Ovary (tissue), 7 donors: ENCODE measurements at regions not wholly inside any gene's neighbourhood (a gene's known extent, or its start where the extent isn't known, plus 50 kb on each side); places are given as distances from the start of the nearest gene placed in this dataset. TPM values are rescaled to one million over a fixed set of nuclear protein-coding genes. Genes with fewer than 3 reads are reported as not detected.

ENCODE experiments used
- DNase-seq, 5 donors: peaks; one replicate each; pipeline ENCODE4 v3.0.0-alpha.2; 2019 to 2020
- H3K27ac ChIP-seq, 2 donors: fragments of 200-600 bp; one replicate each; pipeline versions ENCODE4 v1.5.1 to v1.8.0; 2019 to 2022
- H3K27me3 ChIP-seq: fragments of 200-600 bp; one replicate; pipeline ENCODE4 v1.8.0; 2022
- H3K36me3 ChIP-seq: fragments of 200-600 bp; sonication (generic); one replicate; pipeline ENCODE4 v1.5.1; 2019
- H3K4me1 ChIP-seq: one replicate; pipeline ENCODE4 v1.8.1; 2013; ENCODE audit warnings: mild to moderate bottlenecking, moderate library complexity; ENCODE audit not compliant: insufficient read depth
- H3K4me3 ChIP-seq: fragments of 200-600 bp; sonication (generic); one replicate; pipeline ENCODE4 v1.5.1; 2017
- H3K9me3 ChIP-seq, 2 donors: fragments of 200-600 bp in 1 of 2; sonication (generic) in 1 of 2; one replicate each; pipeline versions ENCODE4 v1.5.1 to v1.8.1; 2013 to 2019; ENCODE audit warnings: mild to moderate bottlenecking in 1 of 2, moderate library complexity in 1 of 2
- EP300 ChIP-seq: sonication (generic); formaldehyde crosslinking; IDR thresholded peaks from one replicate; pipeline ENCODE4 v1.6.1; 2017; ENCODE audit warnings: antibody characterized with exemption
- POLR2A ChIP-seq: fragments of 450-650 bp; IDR thresholded peaks from one replicate; pipeline ENCODE4 v1.6.1; 2017; ENCODE audit warnings: antibody characterized with exemption, mild to moderate bottlenecking, moderate library complexity
- WGBS, 3 donors: extraction: QIAGEN DNeasy Blood & Tissue Kit in 1 of 3; methylation state at CpG; one replicate each; pipeline versions ENCODE4 v1.1.5 to v1.1.7; 2013 to 2017; 5-methylcytosine and 5-hydroxymethylcytosine counted together
- intact Hi-C, 4 donors: fragments of 100-400 bp; cut with DNase I; formaldehyde crosslinking; loops; one replicate each; pipeline versions ENCODE4 v1.11.0 to v1.15.1; 2022 to 2023
- small RNA-seq: library from RNA; depleted of rRNA; stranded (forward); fragments of <200 nt; gene quantifications from one replicate; pipeline ENCODE3, GENCODE V24; 2016
- TF ChIP-seq, protein P1 (sequence below), 3 donors: fragments of 450-650 bp in 2 of 3; fragments of 200-600 bp in 1 of 3; IDR thresholded peaks; one replicate each; pipeline versions ENCODE4 v1.5.1 to v1.8.0; 2016 to 2022; ENCODE audit warnings: antibody characterized with exemption in 3 of 3, mild to moderate bottlenecking in 1 of 3
- donor health status: DM: no; HTN: no; CAD: no; lungs with moderate emphysema.
- donor health status: DM: no; HTN: no; CAD: no.
- donor health status: Bipolar disorder and iron deficiency.
- donor health status: DM: no; HTN: no; CAD: no.
- donor health status: DM: yes; HTN: yes; CAD: no.

GRCh38 chr4:110250023-110250387, 51.6 kb upstream of the ELOVL6 start:
- 62 to 69% (median 63%) methylated on average over 5 of the region's 5 CpGs for WGBS, 3 donors
- intact Hi-C loops, result no loop called here
- Histone ChIP-seq H3K4me1 (no peaks in the 10 kb centered on the region), H3K27me3 (no peaks in the 10 kb centered on the region), H3K36me3 (no peaks in the 10 kb centered on the region), H3K9me3 (no peaks in the 10 kb centered on the region), H3K4me3 (no peak overlapping the region), H3K27ac (no peak overlapping the region)
- DNase-seq, result no peak
- TF ChIP-seq EP300, result no peak
- no peak for TF ChIP-seq POLR2A
- TF ChIP-seq, protein P1, sequence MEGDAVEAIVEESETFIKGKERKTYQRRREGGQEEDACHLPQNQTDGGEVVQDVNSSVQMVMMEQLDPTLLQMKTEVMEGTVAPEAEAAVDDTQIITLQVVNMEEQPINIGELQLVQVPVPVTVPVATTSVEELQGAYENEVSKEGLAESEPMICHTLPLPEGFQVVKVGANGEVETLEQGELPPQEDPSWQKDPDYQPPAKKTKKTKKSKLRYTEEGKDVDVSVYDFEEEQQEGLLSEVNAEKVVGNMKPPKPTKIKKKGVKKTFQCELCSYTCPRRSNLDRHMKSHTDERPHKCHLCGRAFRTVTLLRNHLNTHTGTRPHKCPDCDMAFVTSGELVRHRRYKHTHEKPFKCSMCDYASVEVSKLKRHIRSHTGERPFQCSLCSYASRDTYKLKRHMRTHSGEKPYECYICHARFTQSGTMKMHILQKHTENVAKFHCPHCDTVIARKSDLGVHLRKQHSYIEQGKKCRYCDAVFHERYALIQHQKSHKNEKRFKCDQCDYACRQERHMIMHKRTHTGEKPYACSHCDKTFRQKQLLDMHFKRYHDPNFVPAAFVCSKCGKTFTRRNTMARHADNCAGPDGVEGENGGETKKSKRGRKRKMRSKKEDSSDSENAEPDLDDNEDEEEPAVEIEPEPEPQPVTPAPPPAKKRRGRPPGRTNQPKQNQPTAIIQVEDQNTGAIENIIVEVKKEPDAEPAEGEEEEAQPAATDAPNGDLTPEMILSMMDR (IDR thresholded peaks at IDR 0.05), result no peak

GRCh38 chr4:110248831-110249253, 50.4 kb upstream of the ELOVL6 start:
- no peaks in the 10 kb centered on the region for H3K27me3 ChIP-seq

More at GRCh38 chr4:110248831-110249253, 50.4 kb upstream of the ELOVL6 start:
- Histone ChIP-seq H3K4me1 (no peaks in the 10 kb centered on the region), H3K36me3 (no peaks in the 10 kb centered on the region), H3K9me3 (no peaks in the 10 kb centered on the region), H3K4me3 (no peak overlapping the region), H3K27ac (no peak overlapping the region)
- TF ChIP-seq, protein P1 (IDR thresholded peaks at IDR 0.05), result no peak
- no peak for TF ChIP-seq POLR2A
- no peak for TF ChIP-seq EP300
- 65 to 79% (median 67%) methylated on average over 5 of the region's 5 CpGs for WGBS, 3 donors
- DNase-seq, result no peak
- intact Hi-C loops, result no loop called here

Small RNAs in the stretch of these regions (small RNA-seq; reads per million reads assigned to genes)
- gene AC108145.1 (not detected), gene HSBP1P2 (not detected), gene RNU6-205P (not detected)
